ENCODE measurements at regions not wholly inside any gene's neighbourhood (a gene's known extent, or its start where the extent isn't known, plus 50 kb on each side); places are given as distances from the start of the nearest gene placed in this dataset.

GRCh38 chr7:96426685-96427084, 104.8 kb upstream of the SLC25A13 start:
- no peak for TF ChIP-seq CTCF (conservative IDR thresholded peaks at IDR 0.05 in 1 of 2, IDR thresholded peaks at IDR 0.05 in 1 of 2; ENCODE audit: extremely low read depth in 1 of 2, insufficient read depth in 1 of 2, low read depth in 1 of 2, low read length in 2 of 2)
- TF ChIP-seq EZH2 (IDR thresholded peaks at IDR 0.05; ENCODE audit: borderline replicate concordance, low read length), result no peak
